ENCODE measurements at regions not wholly inside any gene's neighbourhood (a gene's known extent, or its start where the extent isn't known, plus 50 kb on each side); places are given as distances from the start of the nearest gene placed in this dataset.

GRCh38 chr2:240320204-240320993 is 115.1 kb upstream of the GPC1 start:
- intact Hi-C loops (cut with micrococcal nuclease) = no loop called here
- no peak for DNase-seq
- no peaks in the 10 kb centered on the region for H4K20me1 ChIP-seq (ENCODE audit: insufficient read depth, low read length)
- H2AFZ ChIP-seq (ENCODE audit: insufficient read depth, low read depth, low read length, poor library complexity, severe bottlenecking) = no peak overlapping the region
- no peak overlapping the region for H3K27ac ChIP-seq (ENCODE audit: low read depth in 1 of 2, low read length in 2 of 2)
- Mint-ChIP-seq H3K27ac (no peak overlapping the region), H3K9me3 (peaks cover 0 to 1% (median 0%) of the 10 kb centered on the region in 7 donors), H3K4me3 (no peak overlapping the region), H3K4me1 (no peaks in the 10 kb centered on the region), H3K27me3 (ENCODE audit: low read depth in 3 of 3) (peaks cover 6 to 14% (median 10%) of the 10 kb centered on the region in 3 donors), H3K36me3 (no peaks in the 10 kb centered on the region)
- H3K36me3 ChIP-seq (replicated peaks in 1 of 2; ENCODE audit: control insufficient read depth in 1 of 2, insufficient read depth in 2 of 2, low read length in 2 of 2) = no peaks in the 10 kb centered on the region
- 68% methylated on average over 25 of the region's 25 CpGs for WGBS (ENCODE audit: insufficient coverage)
- H3K9me3 ChIP-seq (replicated peaks in 1 of 2; ENCODE audit: control insufficient read depth in 1 of 2, insufficient read depth in 1 of 2, low read length in 2 of 2) = no peaks in the 10 kb centered on the region
- H3K4me3 ChIP-seq (replicated peaks in 1 of 3; ENCODE audit: low read depth in 2 of 3, low read length in 3 of 3) = no peak overlapping the region
- no peak overlapping the region for H3K4me2 ChIP-seq (replicated peaks; ENCODE audit: extremely low read depth, low read length, poor library complexity, severe bottlenecking)
- no peak overlapping the region for H3K9ac ChIP-seq (ENCODE audit: insufficient read depth, low read length, poor library complexity, severe bottlenecking)
- H3K27me3 ChIP-seq (ENCODE audit: control insufficient read depth in 2 of 2, insufficient read depth in 2 of 2, low read length in 2 of 2) = no peaks in the 10 kb centered on the region
- H3K4me1 ChIP-seq (ENCODE audit: control insufficient read depth in 1 of 2, insufficient read depth in 2 of 2, low read length in 2 of 2) = no peaks in the 10 kb centered on the region
- no peak for TF ChIP-seq CTCF (IDR thresholded peaks at IDR 0.05)
- no peaks in the 10 kb centered on the region for H3K79me2 ChIP-seq (ENCODE audit: insufficient read depth, low read length)

GRCh38 chr2:240322231-240322955 is 113.1 kb upstream of the GPC1 start:
- Histone ChIP-seq H3K9me3 (replicated peaks in 1 of 2; ENCODE audit: control insufficient read depth in 1 of 2, insufficient read depth in 1 of 2, low read length in 2 of 2) (no peaks in the 10 kb centered on the region), H3K4me1 (ENCODE audit: control insufficient read depth in 1 of 2, insufficient read depth in 2 of 2, low read length in 2 of 2) (no peaks in the 10 kb centered on the region), H3K4me3 (replicated peaks in 1 of 3; ENCODE audit: low read depth in 2 of 3, low read length in 3 of 3) (no peak overlapping the region), H4K20me1 (ENCODE audit: insufficient read depth, low read length) (no peaks in the 10 kb centered on the region), H3K9ac (ENCODE audit: insufficient read depth, low read length, poor library complexity, severe bottlenecking) (no peak overlapping the region), H3K36me3 (replicated peaks in 1 of 2; ENCODE audit: control insufficient read depth in 1 of 2, insufficient read depth in 2 of 2, low read length in 2 of 2) (no peaks in the 10 kb centered on the region), H3K27me3 (ENCODE audit: control insufficient read depth in 2 of 2, insufficient read depth in 2 of 2, low read length in 2 of 2) (no peaks in the 10 kb centered on the region), H3K27ac (ENCODE audit: low read depth in 1 of 2, low read length in 2 of 2) (no peak overlapping the region), H2AFZ (ENCODE audit: insufficient read depth, low read depth, low read length, poor library complexity, severe bottlenecking) (no peak overlapping the region), H3K4me2 (replicated peaks; ENCODE audit: extremely low read depth, low read length, poor library complexity, severe bottlenecking) (no peak overlapping the region), H3K79me2 (ENCODE audit: insufficient read depth, low read length) (no peaks in the 10 kb centered on the region)
- Mint-ChIP-seq H3K36me3 (no peaks in the 10 kb centered on the region), H3K4me3 (no peak overlapping the region), H3K9me3 (peaks cover 0 to 1% (median 0%) of the 10 kb centered on the region in 7 donors), H3K4me1 (no peaks in the 10 kb centered on the region), H3K27ac (no peak overlapping the region), H3K27me3 (ENCODE audit: low read depth in 3 of 3) (peaks cover 6 to 11% (median 7%) of the 10 kb centered on the region in 3 donors)
- WGBS (ENCODE audit: insufficient coverage) = 84% methylated on average over 27 of the region's 29 CpGs
- intact Hi-C loops (cut with micrococcal nuclease) = no loop called here
- TF ChIP-seq CTCF (IDR thresholded peaks at IDR 0.05) = no peak
- DNase-seq = no peak

All from CD14-positive monocyte (primary cell).